KG1 (cell line): ENCODE measurements at regions not wholly inside any gene's neighbourhood (a gene's known extent, or its start where the extent isn't known, plus 50 kb on each side); places are given as distances from the start of the nearest gene placed in this dataset.
A peak's percentile ranks its signal among the peaks of the same experiment; 100 is the strongest.

Experiments
- DNase-seq: peaks from one replicate; lab custom pipeline; 2025; lab: John Stamatoyannopoulos, UW

- DNase-seq, result no peak
Observed at GRCh38 chr2:137824501-137824900, 139.8 kb upstream of the HNMT start.

GRCh38 chr2:137826373-137827372 lies 137.6 kb upstream of the HNMT start:
- no peak for DNase-seq

GRCh38 chr2:137828624-137829023 lies 135.6 kb upstream of the HNMT start:
- no peak for DNase-seq

- no peak for DNase-seq
Observed at GRCh38 chr2:137829251-137829650, 135.0 kb upstream of the HNMT start.

GRCh38 chr2:137834760-137835379 lies 129.4 kb upstream of the HNMT start:
- DNase-seq, result no peak

GRCh38 chr2:137836671-137837070 lies 127.6 kb upstream of the HNMT start:
- no peak for DNase-seq

- DNase-seq, result no peak
Observed at GRCh38 chr2:137837830-137838229, 126.4 kb upstream of the HNMT start.

GRCh38 chr2:137838255-137839092 lies 125.8 kb upstream of the HNMT start:
- peak; percentile 12 for DNase-seq

- DNase-seq, result no peak
Observed at GRCh38 chr2:137842430-137842829, 121.8 kb upstream of the HNMT start.

- no peak for DNase-seq
Observed at GRCh38 chr2:137842952-137843351, 121.3 kb upstream of the HNMT start.

- no peak for DNase-seq
Observed at GRCh38 chr2:137845422-137845821, 118.9 kb upstream of the HNMT start.

GRCh38 chr2:137846993-137847392 lies 117.3 kb upstream of the HNMT start:
- no peak for DNase-seq

- no peak for DNase-seq
Observed at GRCh38 chr2:137847443-137847842, 116.8 kb upstream of the HNMT start.

- no peak for DNase-seq
Observed at GRCh38 chr2:137857881-137858280, 106.4 kb upstream of the HNMT start.

GRCh38 chr2:137862651-137863050 lies 101.6 kb upstream of the HNMT start:
- DNase-seq, result no peak

GRCh38 chr2:137865954-137866540 lies 98.2 kb upstream of the HNMT start:
- DNase-seq, result peak; percentile 3

GRCh38 chr2:137870682-137871081 lies 93.6 kb upstream of the HNMT start:
- DNase-seq, result no peak

- DNase-seq, result no peak
Observed at GRCh38 chr2:137872577-137872976, 91.7 kb upstream of the HNMT start.

- DNase-seq, result no peak
Observed at GRCh38 chr2:137873536-137874244, 90.6 kb upstream of the HNMT start.

- DNase-seq, result no peak
Observed at GRCh38 chr2:137879121-137879520, 85.2 kb upstream of the HNMT start.

- DNase-seq, result no peak
Observed at GRCh38 chr2:137881711-137882110, 82.6 kb upstream of the HNMT start.
